ENCODE measurements at regions not wholly inside any gene's neighbourhood (a gene's known extent, or its start where the extent isn't known, plus 50 kb on each side); places are given as distances from the start of the nearest gene placed in this dataset.

DNA sequence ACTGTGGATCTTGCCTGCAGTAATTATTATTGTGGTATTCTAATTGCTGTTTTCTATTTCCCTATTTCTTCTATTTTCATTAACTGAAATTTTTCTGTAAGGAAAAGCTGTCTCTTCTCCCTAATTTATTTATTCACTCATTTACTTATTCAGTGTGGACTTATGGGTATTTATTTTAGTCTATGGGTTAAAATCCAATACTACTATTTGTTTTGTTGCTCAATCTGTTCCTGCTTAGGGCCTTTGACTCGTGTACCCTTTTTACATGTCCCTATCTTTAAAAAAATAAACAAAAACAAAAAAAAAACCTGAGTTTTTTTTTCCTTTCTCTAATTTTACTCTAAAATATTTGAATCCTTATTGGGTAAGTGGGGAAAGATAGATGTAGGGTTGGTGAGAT, 166.2 kb upstream of the IVNS1ABP start (continued):
- TF ChIP-seq, protein P1, sequence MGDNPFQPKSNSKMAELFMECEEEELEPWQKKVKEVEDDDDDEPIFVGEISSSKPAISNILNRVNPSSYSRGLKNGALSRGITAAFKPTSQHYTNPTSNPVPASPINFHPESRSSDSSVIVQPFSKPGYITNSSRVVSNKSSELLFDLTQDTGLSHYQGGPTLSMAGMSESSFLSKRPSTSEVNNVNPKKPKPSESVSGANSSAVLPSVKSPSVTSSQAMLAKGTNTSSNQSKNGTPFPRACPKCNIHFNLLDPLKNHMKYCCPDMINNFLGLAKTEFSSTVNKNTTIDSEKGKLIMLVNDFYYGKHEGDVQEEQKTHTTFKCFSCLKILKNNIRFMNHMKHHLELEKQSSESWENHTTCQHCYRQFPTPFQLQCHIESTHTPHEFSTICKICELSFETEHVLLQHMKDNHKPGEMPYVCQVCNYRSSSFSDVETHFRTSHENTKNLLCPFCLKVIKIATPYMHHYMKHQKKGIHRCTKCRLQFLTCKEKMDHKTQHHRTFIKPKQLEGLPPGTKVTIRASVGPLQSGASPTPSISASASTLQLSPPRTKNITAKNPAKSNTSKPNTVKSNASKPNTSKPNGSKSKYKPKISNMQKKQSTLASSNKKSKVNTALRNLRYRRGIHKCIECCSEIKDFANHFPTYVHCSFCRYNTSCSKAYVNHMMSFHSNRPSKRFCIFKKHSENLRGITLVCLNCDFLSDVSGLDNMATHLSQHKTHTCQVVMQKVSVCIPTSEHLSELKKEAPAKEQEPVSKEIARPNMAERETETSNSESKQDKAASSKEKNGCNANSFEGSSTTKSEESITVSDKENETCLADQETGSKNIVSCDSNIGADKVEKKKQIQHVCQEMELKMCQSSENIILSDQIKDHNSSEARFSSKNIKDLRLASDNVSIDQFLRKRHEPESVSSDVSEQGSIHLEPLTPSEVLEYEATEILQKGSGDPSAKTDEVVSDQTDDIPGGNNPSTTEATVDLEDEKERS (CRISPR knock-in tag; IDR thresholded peaks at IDR 0.05) = no peak

DNA sequence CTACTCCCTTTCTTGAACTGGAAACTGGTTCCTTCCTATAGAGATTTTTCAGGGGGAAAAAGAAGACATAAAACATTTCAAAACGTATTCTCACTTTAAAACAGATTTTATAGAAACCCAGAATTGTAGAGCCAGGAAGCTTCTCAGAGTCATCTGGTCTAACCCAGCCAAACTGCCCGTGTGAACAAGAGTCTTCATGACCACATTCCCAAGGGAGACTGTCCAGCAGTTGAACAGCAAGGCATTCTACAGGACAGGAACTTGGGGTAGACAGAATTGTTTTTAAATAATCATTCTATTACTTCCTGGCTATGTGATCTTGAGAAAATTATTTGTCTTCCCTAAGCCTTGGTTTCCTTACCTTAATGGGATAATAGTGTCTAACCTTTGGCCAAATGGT, 163.5 kb upstream of the IVNS1ABP start:
- Histone ChIP-seq H3K9ac (ENCODE audit: insufficient read depth, low read depth, low read length) (no peak overlapping the region), H3K4me2 (ENCODE audit: low read depth, low read length) (no peak overlapping the region), H3K9me3 (ENCODE audit: low read length) (no peaks in the 10 kb centered on the region), H3K27me3 (ENCODE audit: control insufficient read depth in 1 of 2, insufficient read depth in 2 of 2, low read length in 2 of 2) (peaks cover 0 to 5% of the 10 kb centered on the region in 2 experiments; a peak in 1 of 5 replicates), H3K4me1 (ENCODE audit: insufficient read depth, low read length) (peaks cover 10% of the 10 kb centered on the region), H4K20me1 (ENCODE audit: insufficient read depth, low read length) (no peaks in the 10 kb centered on the region), H3K27ac (ENCODE audit: extremely low read length, insufficient read depth, low read length) (no peak overlapping the region), H3K79me2 (ENCODE audit: insufficient read depth, low read length) (no peaks in the 10 kb centered on the region), H3K4me3 (replicated peaks in 1 of 3; ENCODE audit: insufficient read depth in 1 of 3, low read depth in 2 of 3, low read length in 3 of 3) (no peak overlapping the region), H2AFZ (ENCODE audit: low read length) (no peak overlapping the region), H3K36me3 (replicated peaks in 1 of 2; ENCODE audit: control insufficient read depth in 1 of 2, insufficient read depth in 2 of 2, low read length in 2 of 2) (no peaks in the 10 kb centered on the region)
- ATAC-seq (no peak), DNase-seq (ENCODE audit: low spot score) (no peak), FAIRE-seq (no peak)
- ChIA-PET CTCF (ENCODE audit: low intra/inter-chr PET ratio, low total read pairs) (no interaction called here), POLR2A (no interaction called here)
- 0% methylated on average over 2 of the region's 2 CpGs for WGBS (ENCODE audit: low lambda C conversion rate)
- intact Hi-C loops (cut with micrococcal nuclease; ENCODE audit: unreplicated experiment) (no loop called here), in situ Hi-C loops (cut with HindIII; ENCODE audit: extremely low pct_ligation_motif_present, low pct_unique_long_range_greater_than_20kb) (no loop called here)
- no peak for TF ChIP-seq ZNF121 (CRISPR knock-in tag; IDR thresholded peaks at IDR 0.05)
- TF ChIP-seq, protein P2, sequence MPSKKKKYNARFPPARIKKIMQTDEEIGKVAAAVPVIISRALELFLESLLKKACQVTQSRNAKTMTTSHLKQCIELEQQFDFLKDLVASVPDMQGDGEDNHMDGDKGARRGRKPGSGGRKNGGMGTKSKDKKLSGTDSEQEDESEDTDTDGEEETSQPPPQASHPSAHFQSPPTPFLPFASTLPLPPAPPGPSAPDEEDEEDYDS (CRISPR knock-in tag; IDR thresholded peaks at IDR 0.05) = no peak
- TF ChIP-seq, protein P3, sequence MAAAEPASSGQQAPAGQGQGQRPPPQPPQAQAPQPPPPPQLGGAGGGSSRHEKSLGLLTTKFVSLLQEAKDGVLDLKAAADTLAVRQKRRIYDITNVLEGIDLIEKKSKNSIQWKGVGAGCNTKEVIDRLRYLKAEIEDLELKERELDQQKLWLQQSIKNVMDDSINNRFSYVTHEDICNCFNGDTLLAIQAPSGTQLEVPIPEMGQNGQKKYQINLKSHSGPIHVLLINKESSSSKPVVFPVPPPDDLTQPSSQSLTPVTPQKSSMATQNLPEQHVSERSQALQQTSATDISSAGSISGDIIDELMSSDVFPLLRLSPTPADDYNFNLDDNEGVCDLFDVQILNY (CRISPR knock-in tag; conservative IDR thresholded peaks at IDR 0.05) = no peak
- TF ChIP-seq, protein P4, sequence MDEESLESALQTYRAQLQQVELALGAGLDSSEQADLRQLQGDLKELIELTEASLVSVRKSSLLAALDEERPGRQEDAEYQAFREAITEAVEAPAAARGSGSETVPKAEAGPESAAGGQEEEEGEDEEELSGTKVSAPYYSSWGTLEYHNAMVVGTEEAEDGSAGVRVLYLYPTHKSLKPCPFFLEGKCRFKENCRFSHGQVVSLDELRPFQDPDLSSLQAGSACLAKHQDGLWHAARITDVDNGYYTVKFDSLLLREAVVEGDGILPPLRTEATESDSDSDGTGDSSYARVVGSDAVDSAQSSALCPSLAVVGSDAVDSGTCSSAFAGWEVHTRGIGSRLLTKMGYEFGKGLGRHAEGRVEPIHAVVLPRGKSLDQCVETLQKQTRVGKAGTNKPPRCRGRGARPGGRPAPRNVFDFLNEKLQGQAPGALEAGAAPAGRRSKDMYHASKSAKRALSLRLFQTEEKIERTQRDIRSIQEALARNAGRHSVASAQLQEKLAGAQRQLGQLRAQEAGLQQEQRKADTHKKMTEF (CRISPR knock-in tag; IDR thresholded peaks at IDR 0.05) = no peak
- TF ChIP-seq IRF2 (CRISPR knock-in tag; IDR thresholded peaks at IDR 0.05) = no peak
- no peak for TF ChIP-seq KLF13 (CRISPR knock-in tag; IDR thresholded peaks at IDR 0.05)
- TF ChIP-seq ZNF670 (CRISPR knock-in tag; IDR thresholded peaks at IDR 0.05; ENCODE audit: borderline replicate concordance) = no peak
- no peak for TF ChIP-seq ELF4 (CRISPR knock-in tag; IDR thresholded peaks at IDR 0.05; ENCODE audit: borderline replicate concordance)
- TF ChIP-seq, protein P5, sequence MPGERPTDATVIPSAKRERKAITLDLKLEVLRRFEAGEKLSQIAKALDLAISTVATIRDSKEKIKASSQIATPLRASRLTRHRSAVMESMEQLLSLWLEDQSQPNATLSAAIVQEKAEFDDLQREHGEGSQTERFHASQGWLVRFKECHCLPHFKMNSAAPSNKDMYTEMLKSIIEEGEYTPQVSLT (CRISPR knock-in tag; IDR thresholded peaks at IDR 0.05; ENCODE audit: borderline replicate concordance, low read depth) = no peak
- TF ChIP-seq ZNF382 (CRISPR knock-in tag; IDR thresholded peaks at IDR 0.05; ENCODE audit: borderline replicate concordance) = no peak
- TF ChIP-seq, protein P6, sequence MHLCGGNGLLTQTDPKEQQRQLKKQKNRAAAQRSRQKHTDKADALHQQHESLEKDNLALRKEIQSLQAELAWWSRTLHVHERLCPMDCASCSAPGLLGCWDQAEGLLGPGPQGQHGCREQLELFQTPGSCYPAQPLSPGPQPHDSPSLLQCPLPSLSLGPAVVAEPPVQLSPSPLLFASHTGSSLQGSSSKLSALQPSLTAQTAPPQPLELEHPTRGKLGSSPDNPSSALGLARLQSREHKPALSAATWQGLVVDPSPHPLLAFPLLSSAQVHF (CRISPR knock-in tag; IDR thresholded peaks at IDR 0.05) = no peak
- no peak for TF ChIP-seq NFKBIZ (CRISPR knock-in tag; IDR thresholded peaks at IDR 0.05)
- BruUV-seq (replicated peaks) = no TSS peak
